Nephron (organoid): ENCODE measurements at regions not wholly inside any gene's neighbourhood (a gene's known extent, or its start where the extent isn't known, plus 50 kb on each side); places are given as distances from the start of the nearest gene placed in this dataset.

Experiments
- H3K27ac Mint-ChIP-seq, 3 experiments: 2 replicates each; pipeline ENCODE4 v1.8.0; 2020; ENCODE audit warnings: mixed read lengths in 3 of 3, mild to moderate bottlenecking in 2 of 3, moderate library complexity in 1 of 3
- H3K27me3 Mint-ChIP-seq: 2 replicates; pipeline ENCODE4 v1.8.0; 2021; ENCODE audit warnings: low read depth, mild to moderate bottlenecking, moderate library complexity, mixed read lengths
- H3K36me3 Mint-ChIP-seq: 2 replicates; pipeline ENCODE4 v1.8.0; 2020; ENCODE audit warnings: low read depth, mixed read lengths
- H3K4me1 Mint-ChIP-seq: 2 replicates; pipeline ENCODE4 v1.8.0; 2020; ENCODE audit warnings: mixed read lengths
- H3K4me3 Mint-ChIP-seq, 3 experiments: 2 replicates each; pipeline ENCODE4 v1.8.0; 2020; ENCODE audit warnings: mild to moderate bottlenecking in 3 of 3, mixed read lengths in 3 of 3, moderate library complexity in 2 of 3
- H3K9me3 Mint-ChIP-seq: 2 replicates; pipeline ENCODE4 v1.8.0; 2020; ENCODE audit warnings: mixed read lengths
- CTCF ChIP-seq, 3 experiments: fragments of 200-600 bp; sonication (generic); IDR thresholded peaks; one replicate each; pipeline ENCODE4 v1.5.0; 2021; ENCODE audit warnings: antibody characterized with exemption in 3 of 3; ENCODE audit not compliant: unreplicated experiment in 3 of 3

- H3K27me3 Mint-ChIP-seq, result peaks cover 3% of the 10 kb centered on the region
- no peaks in the 10 kb centered on the region for H3K36me3 Mint-ChIP-seq
- peaks cover 30% of the 10 kb centered on the region for H3K4me1 Mint-ChIP-seq
- H3K4me3 Mint-ChIP-seq, result no peak overlapping the region
- no peak for TF ChIP-seq CTCF (IDR thresholded peaks at IDR 0.05; ENCODE audit: unreplicated experiment in 3 of 3)
- H3K27ac Mint-ChIP-seq, result peak overlapping the region in 2 of 3 experiments; percentile 26 to 40
- H3K9me3 Mint-ChIP-seq, result no peaks in the 10 kb centered on the region
Measured at GRCh38 chr2:176691471-176691870, 422.2 kb downstream of the MTX2 start.

- Mint-ChIP-seq H3K4me3 (no peak overlapping the region), H3K9me3 (no peaks in the 10 kb centered on the region), H3K27ac (no peak overlapping the region), H3K36me3 (no peaks in the 10 kb centered on the region), H3K27me3 (peaks cover 3% of the 10 kb centered on the region), H3K4me1 (peaks cover 21% of the 10 kb centered on the region)
- TF ChIP-seq CTCF (IDR thresholded peaks at IDR 0.05; ENCODE audit: unreplicated experiment in 3 of 3), result no peak
Measured at GRCh38 chr2:176692533-176692932, 423.3 kb downstream of the MTX2 start.

- H3K27me3 Mint-ChIP-seq, result no peaks in the 10 kb centered on the region
- no peaks in the 10 kb centered on the region for H3K9me3 Mint-ChIP-seq
- no peak for TF ChIP-seq CTCF (IDR thresholded peaks at IDR 0.05; ENCODE audit: unreplicated experiment in 3 of 3)
- no peaks in the 10 kb centered on the region for H3K36me3 Mint-ChIP-seq
- H3K27ac Mint-ChIP-seq, result peak overlapping the region; percentile 14 to 60 (median 43)
- H3K4me1 Mint-ChIP-seq, result peaks cover 24% of the 10 kb centered on the region
- no peak overlapping the region for H3K4me3 Mint-ChIP-seq
Measured at GRCh38 chr2:176699098-176699497, 429.9 kb downstream of the MTX2 start.

GRCh38 chr2:176699644-176700043 lies 430.4 kb downstream of the MTX2 start:
- no peaks in the 10 kb centered on the region for H3K27me3 Mint-ChIP-seq
- H3K36me3 Mint-ChIP-seq, result no peaks in the 10 kb centered on the region
- H3K27ac Mint-ChIP-seq, result peak overlapping the region; percentile 29 to 68 (median 60)
- peaks cover 30% of the 10 kb centered on the region for H3K4me1 Mint-ChIP-seq
- H3K4me3 Mint-ChIP-seq, result no peak overlapping the region
- H3K9me3 Mint-ChIP-seq, result no peaks in the 10 kb centered on the region
- TF ChIP-seq CTCF (IDR thresholded peaks at IDR 0.05; ENCODE audit: unreplicated experiment in 3 of 3), result no peak

GRCh38 chr2:176702131-176702530 lies 432.9 kb downstream of the MTX2 start:
- no peak for TF ChIP-seq CTCF (IDR thresholded peaks at IDR 0.05; ENCODE audit: unreplicated experiment in 3 of 3)
- H3K9me3 Mint-ChIP-seq, result no peaks in the 10 kb centered on the region
- H3K4me1 Mint-ChIP-seq, result peaks cover 35% of the 10 kb centered on the region
- peak overlapping the region; percentile 62 to 85 (median 71) for H3K27ac Mint-ChIP-seq
- no peak overlapping the region for H3K4me3 Mint-ChIP-seq
- no peaks in the 10 kb centered on the region for H3K27me3 Mint-ChIP-seq
- H3K36me3 Mint-ChIP-seq, result no peaks in the 10 kb centered on the region

- Mint-ChIP-seq H3K9me3 (no peaks in the 10 kb centered on the region), H3K4me3 (no peak overlapping the region), H3K36me3 (no peaks in the 10 kb centered on the region), H3K27me3 (peaks cover 4% of the 10 kb centered on the region), H3K4me1 (peaks cover 39% of the 10 kb centered on the region), H3K27ac (peak overlapping the region; percentile 65 to 87 (median 85))
- TF ChIP-seq CTCF (IDR thresholded peaks at IDR 0.05; ENCODE audit: unreplicated experiment in 3 of 3), result no peak
Measured at GRCh38 chr2:176704282-176704858, 435.1 kb downstream of the MTX2 start.
